IgD-negative memory B cell (primary cell): ENCODE measurements at regions not wholly inside any gene's neighbourhood (a gene's known extent, or its start where the extent isn't known, plus 50 kb on each side); places are given as distances from the start of the nearest gene placed in this dataset.
A peak's percentile ranks its signal among the peaks of the same experiment; 100 is the strongest.

ENCODE experiments used
- H3K27ac Mint-ChIP-seq, 3 donors: one replicate each; pipeline ENCODE4 v1.8.0; 2020 to 2022; ENCODE audit warnings: mild to moderate bottlenecking in 3 of 3, mixed read lengths in 3 of 3, moderate library complexity in 1 of 3
- H3K27me3 Mint-ChIP-seq: one replicate; pipeline ENCODE4 v1.8.0; 2021; ENCODE audit warnings: mixed read lengths
- H3K36me3 Mint-ChIP-seq: one replicate; pipeline ENCODE4 v1.8.0; 2020; ENCODE audit warnings: mild to moderate bottlenecking, mixed read lengths
- H3K4me1 Mint-ChIP-seq, 3 donors: one replicate each; pipeline ENCODE4 v1.8.0; 2020 to 2022; ENCODE audit warnings: mixed read lengths in 3 of 3, mild to moderate bottlenecking in 1 of 3
- H3K4me3 Mint-ChIP-seq, 4 donors: one replicate each; pipeline ENCODE4 v1.8.0; 2020 to 2022; ENCODE audit warnings: mild to moderate bottlenecking in 4 of 4, mixed read lengths in 4 of 4, moderate library complexity in 3 of 4
- H3K9me3 Mint-ChIP-seq, 3 donors: one replicate each; pipeline ENCODE4 v1.8.0; 2020 to 2021; ENCODE audit warnings: mixed read lengths in 3 of 3, mild to moderate bottlenecking in 1 of 3

GRCh38 chr12:73361156-73361863 lies 1089.1 kb downstream of the TRHDE start:
- Mint-ChIP-seq H3K4me3 (no peak overlapping the region), H3K27ac (no peak overlapping the region), H3K27me3 (peaks cover 1% of the 10 kb centered on the region), H3K4me1 (no peaks in the 10 kb centered on the region), H3K9me3 (peaks cover 0 to 5% (median 0%) of the 10 kb centered on the region in 3 donors), H3K36me3 (no peaks in the 10 kb centered on the region)

GRCh38 chr12:73361864-73362230 lies 1089.7 kb downstream of the TRHDE start:
- Mint-ChIP-seq H3K27ac (no peak overlapping the region), H3K36me3 (no peaks in the 10 kb centered on the region), H3K27me3 (peaks cover 1% of the 10 kb centered on the region), H3K9me3 (peaks cover 0 to 5% (median 0%) of the 10 kb centered on the region in 3 donors), H3K4me3 (no peak overlapping the region), H3K4me1 (no peaks in the 10 kb centered on the region)

- H3K27me3 Mint-ChIP-seq, result peaks cover 1% of the 10 kb centered on the region
- H3K27ac Mint-ChIP-seq, result no peak overlapping the region
- H3K4me1 Mint-ChIP-seq, result no peaks in the 10 kb centered on the region
- peaks cover 0 to 3% (median 0%) of the 10 kb centered on the region in 3 donors for H3K9me3 Mint-ChIP-seq
- H3K36me3 Mint-ChIP-seq, result no peaks in the 10 kb centered on the region
- H3K4me3 Mint-ChIP-seq, result no peak overlapping the region
These were observed 1090.5 kb downstream of the TRHDE start for GRCh38 chr12:73362666-73363065.

- peaks cover 0 to 9% (median 4%) of the 10 kb centered on the region in 3 donors for H3K9me3 Mint-ChIP-seq
- no peaks in the 10 kb centered on the region for H3K36me3 Mint-ChIP-seq
- no peak overlapping the region for H3K27ac Mint-ChIP-seq
- H3K4me1 Mint-ChIP-seq, result no peaks in the 10 kb centered on the region
- H3K4me3 Mint-ChIP-seq, result no peak overlapping the region
- H3K27me3 Mint-ChIP-seq, result no peaks in the 10 kb centered on the region
These were observed 1100.7 kb downstream of the TRHDE start for GRCh38 chr12:73372856-73373255.

GRCh38 chr12:73374360-73374759 lies 1102.2 kb downstream of the TRHDE start:
- Mint-ChIP-seq H3K4me3 (no peak overlapping the region), H3K36me3 (no peaks in the 10 kb centered on the region), H3K9me3 (peaks cover 2 to 8% (median 4%) of the 10 kb centered on the region in 3 donors), H3K27ac (no peak overlapping the region), H3K4me1 (no peaks in the 10 kb centered on the region), H3K27me3 (no peaks in the 10 kb centered on the region)

- H3K4me3 Mint-ChIP-seq, result no peak overlapping the region
- H3K36me3 Mint-ChIP-seq, result no peaks in the 10 kb centered on the region
- no peak overlapping the region for H3K27ac Mint-ChIP-seq
- H3K4me1 Mint-ChIP-seq, result no peaks in the 10 kb centered on the region
- H3K9me3 Mint-ChIP-seq, result peaks cover 1 to 8% (median 3%) of the 10 kb centered on the region in 3 donors
- no peaks in the 10 kb centered on the region for H3K27me3 Mint-ChIP-seq
These were observed 1111.5 kb downstream of the TRHDE start for GRCh38 chr12:73383584-73384222.

GRCh38 chr12:73384592-73384991 lies 1112.4 kb downstream of the TRHDE start:
- Mint-ChIP-seq H3K27me3 (no peaks in the 10 kb centered on the region), H3K27ac (peak overlapping the region in 1 of 3 donors; percentile 62), H3K4me1 (no peaks in the 10 kb centered on the region), H3K36me3 (no peaks in the 10 kb centered on the region), H3K4me3 (no peak overlapping the region), H3K9me3 (peaks cover 1 to 6% (median 3%) of the 10 kb centered on the region in 3 donors)

- H3K27ac Mint-ChIP-seq, result no peak overlapping the region
- no peaks in the 10 kb centered on the region for H3K36me3 Mint-ChIP-seq
- H3K4me1 Mint-ChIP-seq, result peaks cover 0 to 1% (median 0%) of the 10 kb centered on the region in 3 donors
- no peaks in the 10 kb centered on the region for H3K27me3 Mint-ChIP-seq
- no peak overlapping the region for H3K4me3 Mint-ChIP-seq
- H3K9me3 Mint-ChIP-seq, result peaks cover 1 to 7% (median 6%) of the 10 kb centered on the region in 3 donors
These were observed 1118.1 kb downstream of the TRHDE start for GRCh38 chr12:73390261-73390660.

- peaks cover 1% of the 10 kb centered on the region for H3K27me3 Mint-ChIP-seq
- H3K4me3 Mint-ChIP-seq, result no peak overlapping the region
- no peak overlapping the region for H3K27ac Mint-ChIP-seq
- H3K4me1 Mint-ChIP-seq, result no peaks in the 10 kb centered on the region
- H3K9me3 Mint-ChIP-seq, result peaks cover 9 to 20% (median 19%) of the 10 kb centered on the region in 3 donors
- no peaks in the 10 kb centered on the region for H3K36me3 Mint-ChIP-seq
These were observed 1124.6 kb upstream of the ATXN7L3B start for GRCh38 chr12:73413051-73413450.

- Mint-ChIP-seq H3K36me3 (no peaks in the 10 kb centered on the region), H3K27ac (no peak overlapping the region), H3K9me3 (peaks cover 7 to 20% (median 19%) of the 10 kb centered on the region in 3 donors), H3K4me1 (no peaks in the 10 kb centered on the region), H3K27me3 (peaks cover 1% of the 10 kb centered on the region), H3K4me3 (no peak overlapping the region)
These were observed 1123.7 kb upstream of the ATXN7L3B start for GRCh38 chr12:73413974-73414373.

- H3K27ac Mint-ChIP-seq, result no peak overlapping the region
- H3K27me3 Mint-ChIP-seq, result peaks cover 1% of the 10 kb centered on the region
- peaks cover 7 to 22% (median 20%) of the 10 kb centered on the region in 3 donors for H3K9me3 Mint-ChIP-seq
- H3K36me3 Mint-ChIP-seq, result no peaks in the 10 kb centered on the region
- no peak overlapping the region for H3K4me3 Mint-ChIP-seq
- no peaks in the 10 kb centered on the region for H3K4me1 Mint-ChIP-seq
These were observed 1122.7 kb upstream of the ATXN7L3B start for GRCh38 chr12:73414926-73415325.

GRCh38 chr12:73418541-73418940 lies 1119.1 kb upstream of the ATXN7L3B start:
- H3K36me3 Mint-ChIP-seq, result no peaks in the 10 kb centered on the region
- peaks cover 0 to 3% (median 3%) of the 10 kb centered on the region in 3 donors for H3K4me1 Mint-ChIP-seq
- H3K27ac Mint-ChIP-seq, result no peak overlapping the region
- H3K4me3 Mint-ChIP-seq, result no peak overlapping the region
- peaks cover 1 to 21% (median 14%) of the 10 kb centered on the region in 3 donors for H3K9me3 Mint-ChIP-seq
- H3K27me3 Mint-ChIP-seq, result peaks cover 1% of the 10 kb centered on the region

- Mint-ChIP-seq H3K9me3 (peaks cover 4 to 8% (median 8%) of the 10 kb centered on the region in 3 donors), H3K27me3 (peaks cover 1% of the 10 kb centered on the region), H3K36me3 (peaks cover 1% of the 10 kb centered on the region), H3K4me1 (peaks cover 0 to 3% (median 3%) of the 10 kb centered on the region in 3 donors), H3K27ac (no peak overlapping the region), H3K4me3 (peak overlapping the region in 3 of 4 donors; percentile 0 to 80 (median 10))
These were observed 1115.8 kb upstream of the ATXN7L3B start for GRCh38 chr12:73421832-73422231.

GRCh38 chr12:73424484-73424883 lies 1113.2 kb upstream of the ATXN7L3B start:
- Mint-ChIP-seq H3K27ac (no peak overlapping the region), H3K4me1 (peaks cover 0 to 3% (median 3%) of the 10 kb centered on the region in 3 donors)

GRCh38 chr12:73445658-73446324 lies 1091.8 kb upstream of the ATXN7L3B start:
- Mint-ChIP-seq H3K4me1 (peaks cover 8 to 15% (median 14%) of the 10 kb centered on the region in 3 donors), H3K36me3 (peaks cover 2% of the 10 kb centered on the region), H3K4me3 (peak overlapping the region in 3 of 4 donors; percentile 23 to 25 (median 23)), H3K27ac (no peak overlapping the region), H3K9me3 (peaks cover 0 to 2% (median 0%) of the 10 kb centered on the region in 3 donors), H3K27me3 (no peaks in the 10 kb centered on the region)

More at GRCh38 chr12:73424484-73424883, 1113.2 kb upstream of the ATXN7L3B start:
- H3K36me3 Mint-ChIP-seq, result peaks cover 1% of the 10 kb centered on the region
- no peaks in the 10 kb centered on the region for H3K27me3 Mint-ChIP-seq
- H3K4me3 Mint-ChIP-seq, result no peak overlapping the region
- H3K9me3 Mint-ChIP-seq, result peaks cover 4 to 8% (median 8%) of the 10 kb centered on the region in 3 donors
